ENCODE measurements at regions not wholly inside any gene's neighbourhood (a gene's known extent, or its start where the extent isn't known, plus 50 kb on each side); places are given as distances from the start of the nearest gene placed in this dataset.

- Histone ChIP-seq H3T11ph (ENCODE audit: low read length) (no peak overlapping the region), H3K4me1 (ENCODE audit: insufficient read depth, low read length) (no peaks in the 10 kb centered on the region), H3K79me1 (ENCODE audit: insufficient read depth, low read depth, low read length, poor library complexity, severe bottlenecking) (no peaks in the 10 kb centered on the region), H2AK5ac (ENCODE audit: insufficient read length, low read length) (no peak overlapping the region), H4K8ac (replicated peaks; ENCODE audit: insufficient read length, low read depth, low read length) (no peak overlapping the region), H3K4me2 (ENCODE audit: insufficient read depth, insufficient read length, low read length) (no peak overlapping the region), H3K9me3 (ENCODE audit: control insufficient read depth, low read depth, low read length) (no peaks in the 10 kb centered on the region), H3K27ac (ENCODE audit: insufficient read length, low read depth, low read length) (no peak overlapping the region), H4K91ac (ENCODE audit: insufficient read length, low read depth, low read length) (no peak overlapping the region), H2AFZ (ENCODE audit: low read length) (no peak overlapping the region), H3K27me3 (ENCODE audit: insufficient read depth, low read length) (no peaks in the 10 kb centered on the region), H2BK120ac (ENCODE audit: low read depth, low read length, poor library complexity, severe bottlenecking) (no peak overlapping the region), H3K14ac (ENCODE audit: insufficient read depth, low read length) (0 out of 2 replicates have a peak overlapping the region, but pooled peaks have one; percentile 40), H3K56ac (ENCODE audit: insufficient read length, low read depth, low read length) (no peak overlapping the region), H3K23ac (ENCODE audit: insufficient read length, low read depth, low read length) (no peak overlapping the region), H3K23me2 (ENCODE audit: insufficient read length, low read depth, low read length, poor library complexity, severe bottlenecking) (no peaks in the 10 kb centered on the region), H2BK12ac (ENCODE audit: insufficient read length, low read depth, low read length) (no peak overlapping the region), H3K79me2 (ENCODE audit: insufficient read depth, low read length) (no peaks in the 10 kb centered on the region), H3K9ac (ENCODE audit: extremely low read depth, insufficient read length, low read length) (no peak overlapping the region), H3K4ac (ENCODE audit: low read depth, low read length) (no peak overlapping the region), H2BK5ac (ENCODE audit: insufficient read length, low read length) (no peak overlapping the region), H2BK15ac (ENCODE audit: low read depth, low read length) (no peak overlapping the region), H4K20me1 (ENCODE audit: control insufficient read depth, insufficient read depth, insufficient read length) (no peaks in the 10 kb centered on the region), H3K18ac (ENCODE audit: insufficient read length, low read depth, low read length) (no peak overlapping the region), H4K5ac (ENCODE audit: insufficient read length, low read depth, low read length) (no peak overlapping the region), H2BK20ac (ENCODE audit: low read depth, low read length, poor library complexity, severe bottlenecking) (no peak overlapping the region)
- Mint-ChIP-seq H3K27ac (peak overlapping the region in 1 of 3 experiments; percentile 10; a peak in 2 of 7 replicates), H3K36me3 (ENCODE audit: insufficient read depth in 1 of 3, low read depth in 3 of 3) (peaks cover 0 to 3% (median 2%) of the 10 kb centered on the region in 3 experiments; a peak in 4 of 7 replicates), H3K4me1 (peaks cover 2 to 5% of the 10 kb centered on the region in 2 experiments; a peak in 2 of 4 replicates), H3K4me3 (no peak overlapping the region), H3K9me3 (peaks cover 3 to 4% of the 10 kb centered on the region in 2 experiments; a peak in 3 of 5 replicates), H3K27me3 (ENCODE audit: low read depth) (peaks cover 5% of the 10 kb centered on the region)
- WGBS (ENCODE audit: extremely low coverage, insufficient read length, low lambda C conversion rate), result no CpG with 5 or more reads among the region's 6 CpGs
- no peak for DNase-seq
- TF ChIP-seq CTCF (conservative IDR thresholded peaks at IDR 0.05), result no peak
Observed at GRCh38 chr3:72039677-72040076, 254.7 kb upstream of the PROK2 start.

Data from H9 (cell line).